ENCODE measurements at regions not wholly inside any gene's neighbourhood (a gene's known extent, or its start where the extent isn't known, plus 50 kb on each side); places are given as distances from the start of the nearest gene placed in this dataset.

- H3F3A ChIP-seq (ENCODE audit: insufficient read depth, low read depth): no peaks in the 10 kb centered on the region
- no TSS peak for BruUV-seq (replicated peaks)
- H3K9me2 ChIP-seq (ENCODE audit: insufficient read depth): no peaks in the 10 kb centered on the region
- no peak overlapping the region for H2AFZ ChIP-seq
- H3K79me2 ChIP-seq (ENCODE audit: low read depth): no peaks in the 10 kb centered on the region
- no peak for TF ChIP-seq EZH2 (IDR thresholded peaks at IDR 0.05; ENCODE audit: low read depth)
- no peak for TF ChIP-seq CTCF (conservative IDR thresholded peaks at IDR 0.05)
- no peak overlapping the region for H3K27ac ChIP-seq
- H3K4me2 ChIP-seq: no peak overlapping the region
- no peak for DNase-seq
- no peaks in the 10 kb centered on the region for H4K20me1 ChIP-seq (ENCODE audit: insufficient read depth)
- ChIA-PET CTCF (no interaction called here), POLR2A (ENCODE audit: unreplicated experiment) (no interaction called here)
- H3K4me3 ChIP-seq: no peak overlapping the region
- H3K9me3 ChIP-seq (ENCODE audit: insufficient read depth, low read depth): no peaks in the 10 kb centered on the region
- no peaks in the 10 kb centered on the region for H3K36me3 ChIP-seq (ENCODE audit: low read depth)
- intact Hi-C loops (cut with micrococcal nuclease; ENCODE audit: unreplicated experiment): no loop called here
- no peaks in the 10 kb centered on the region for H3K4me1 ChIP-seq (replicated peaks; ENCODE audit: insufficient read depth)
- H3K27me3 ChIP-seq (ENCODE audit: insufficient read depth, low read depth): no peaks in the 10 kb centered on the region
These were observed 285.1 kb downstream of the RBM43 start for GRCh38 chr2:150976604-150977003.

GRCh38 chr2:150974864-150975263 is 286.8 kb downstream of the RBM43 start:
- no peak for DNase-seq
- H3K4me3 ChIP-seq: no peak overlapping the region
- no TSS peak for BruUV-seq (replicated peaks)
- intact Hi-C loops (cut with micrococcal nuclease; ENCODE audit: unreplicated experiment): no loop called here
- H4K20me1 ChIP-seq (ENCODE audit: insufficient read depth): no peaks in the 10 kb centered on the region
- H3K27me3 ChIP-seq (ENCODE audit: insufficient read depth, low read depth): no peaks in the 10 kb centered on the region
- ChIA-PET CTCF (no interaction called here), POLR2A (ENCODE audit: unreplicated experiment) (no interaction called here)
- H3K4me1 ChIP-seq (replicated peaks; ENCODE audit: insufficient read depth): no peaks in the 10 kb centered on the region
- H3K79me2 ChIP-seq (ENCODE audit: low read depth): no peaks in the 10 kb centered on the region
- H3K36me3 ChIP-seq (ENCODE audit: low read depth): no peaks in the 10 kb centered on the region
- no peak overlapping the region for H3K27ac ChIP-seq
- no peaks in the 10 kb centered on the region for H3K9me3 ChIP-seq (ENCODE audit: insufficient read depth, low read depth)
- H3K4me2 ChIP-seq: no peak overlapping the region
- H3K9me2 ChIP-seq (ENCODE audit: insufficient read depth): no peaks in the 10 kb centered on the region
- no peaks in the 10 kb centered on the region for H3F3A ChIP-seq (ENCODE audit: insufficient read depth, low read depth)
- TF ChIP-seq EZH2 (IDR thresholded peaks at IDR 0.05; ENCODE audit: low read depth) (no peak), CTCF (conservative IDR thresholded peaks at IDR 0.05) (no peak)
- no peak overlapping the region for H2AFZ ChIP-seq

- no peak for DNase-seq
- Histone ChIP-seq H3K9me2 (ENCODE audit: insufficient read depth) (no peaks in the 10 kb centered on the region), H3K79me2 (ENCODE audit: low read depth) (no peaks in the 10 kb centered on the region), H3F3A (ENCODE audit: insufficient read depth, low read depth) (no peaks in the 10 kb centered on the region), H3K4me3 (no peak overlapping the region), H4K20me1 (ENCODE audit: insufficient read depth) (no peaks in the 10 kb centered on the region), H3K36me3 (ENCODE audit: low read depth) (no peaks in the 10 kb centered on the region), H3K27ac (no peak overlapping the region), H3K4me2 (no peak overlapping the region), H3K27me3 (ENCODE audit: insufficient read depth, low read depth) (no peaks in the 10 kb centered on the region), H3K9me3 (ENCODE audit: insufficient read depth, low read depth) (no peaks in the 10 kb centered on the region), H3K4me1 (replicated peaks; ENCODE audit: insufficient read depth) (no peaks in the 10 kb centered on the region), H2AFZ (no peak overlapping the region)
- BruUV-seq (replicated peaks): no TSS peak
- TF ChIP-seq CTCF (conservative IDR thresholded peaks at IDR 0.05): no peak
- TF ChIP-seq EZH2 (IDR thresholded peaks at IDR 0.05; ENCODE audit: low read depth): no peak
- ChIA-PET CTCF (no interaction called here), POLR2A (ENCODE audit: unreplicated experiment) (no interaction called here)
- intact Hi-C loops (cut with micrococcal nuclease; ENCODE audit: unreplicated experiment): no loop called here
These were observed 287.4 kb downstream of the RBM43 start for GRCh38 chr2:150974234-150974633.

All from PC-9 (cell line).